HS-27A (cell line): ENCODE measurements at regions not wholly inside any gene's neighbourhood (a gene's known extent, or its start where the extent isn't known, plus 50 kb on each side); places are given as distances from the start of the nearest gene placed in this dataset.
A peak's percentile ranks its signal among the peaks of the same experiment; 100 is the strongest.
"Not testable (repeated sequence)": the region's sequence is repeated elsewhere in the genome, so short reads cannot be mapped to it uniquely, and the experiment has no call there.

Experiments
- DNase-seq: peaks from one replicate; pipeline ENCODE4 v3.0.0-alpha.2; 2012; ENCODE audit warnings: low read depth, missing footprints

DNA sequence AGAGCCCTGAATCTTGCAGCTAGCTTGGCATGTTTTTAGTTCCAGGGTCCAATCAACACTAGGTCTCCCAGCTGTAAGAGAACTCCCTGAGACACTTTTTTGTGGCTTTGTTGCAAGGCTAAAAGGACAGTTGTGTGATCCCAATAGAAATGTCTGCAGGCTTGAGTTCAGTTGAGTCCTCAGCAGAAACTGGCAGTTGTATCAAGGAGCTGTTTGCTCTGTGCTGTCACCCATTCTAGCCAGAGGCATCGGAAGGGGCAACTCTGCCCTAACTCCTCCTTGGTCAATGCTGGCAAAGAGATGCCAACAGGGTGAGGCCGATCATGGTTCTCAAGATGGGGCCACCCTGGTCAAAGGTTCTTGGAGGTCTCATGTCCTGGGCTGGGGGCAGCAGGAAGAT lies 224.1 kb downstream of the BUB3 start:
- no peak for DNase-seq

DNA sequence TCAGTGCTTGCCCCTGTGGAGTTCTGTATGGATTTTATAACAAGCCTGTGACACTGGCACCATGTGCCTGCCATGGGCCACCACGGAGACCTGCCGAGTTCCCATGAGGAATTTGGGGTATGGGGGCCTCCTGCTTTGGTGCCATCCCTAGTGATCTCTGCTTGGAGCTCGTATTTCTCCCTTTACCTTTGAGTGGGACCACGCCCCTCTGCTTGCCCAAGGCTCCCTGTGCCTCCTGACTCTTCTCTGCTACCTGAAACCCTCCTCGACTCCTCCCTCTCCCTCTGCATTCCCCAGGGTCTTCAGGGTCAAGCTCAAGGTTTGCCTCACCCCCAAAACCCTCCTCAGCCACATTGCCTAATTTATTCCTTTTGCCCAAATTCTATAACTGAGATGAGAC lies 225.0 kb downstream of the BUB3 start:
- no peak for DNase-seq

DNA sequence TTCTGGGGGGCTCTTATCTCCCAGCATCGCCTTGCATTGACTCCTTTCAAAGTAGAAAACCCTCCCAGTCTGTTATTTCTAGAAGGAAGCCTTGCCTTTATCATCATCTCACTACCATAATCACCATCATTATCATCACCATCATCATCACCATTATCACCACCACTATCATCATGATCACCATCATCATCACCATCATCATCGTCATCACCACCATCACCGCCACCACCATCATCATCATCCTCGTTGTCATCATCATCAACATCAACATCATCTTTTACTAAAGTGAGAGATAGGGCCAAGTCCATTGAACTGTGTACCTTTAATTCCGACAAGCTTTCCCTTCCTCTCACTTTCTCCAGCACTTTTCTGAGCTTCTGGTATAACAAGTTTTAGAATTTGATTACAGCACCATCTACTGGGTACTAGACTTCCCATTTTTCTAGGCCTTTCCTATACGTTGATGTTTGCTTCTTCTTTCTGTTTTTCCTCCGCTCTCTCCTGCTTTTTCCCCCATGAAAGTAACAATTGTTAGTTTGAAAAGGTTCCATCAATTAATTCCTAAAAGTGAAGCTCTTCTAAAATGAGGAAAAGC lies 226.4 kb downstream of the BUB3 start:
- DNase-seq: no peak

DNA sequence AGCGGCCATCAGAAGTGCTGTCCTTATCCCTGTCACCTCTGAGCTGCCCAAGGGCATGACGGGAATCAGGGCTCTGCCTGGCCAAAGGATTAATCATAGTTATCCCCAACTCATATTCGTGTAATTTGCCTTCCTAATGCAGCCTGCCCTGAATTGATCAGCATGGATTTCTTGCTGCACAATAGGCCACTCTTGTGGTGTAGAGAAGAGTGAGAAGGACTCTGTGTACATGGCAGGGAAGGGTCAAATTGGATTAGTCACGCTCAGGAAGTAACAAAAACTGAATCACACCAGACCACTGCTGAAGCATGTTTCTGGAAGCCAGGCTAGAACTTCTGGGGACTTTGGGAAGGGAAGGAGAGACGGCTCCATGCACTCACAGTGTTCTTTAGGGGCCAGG lies 227.0 kb downstream of the BUB3 start:
- peak; percentile 5 for DNase-seq

DNA sequence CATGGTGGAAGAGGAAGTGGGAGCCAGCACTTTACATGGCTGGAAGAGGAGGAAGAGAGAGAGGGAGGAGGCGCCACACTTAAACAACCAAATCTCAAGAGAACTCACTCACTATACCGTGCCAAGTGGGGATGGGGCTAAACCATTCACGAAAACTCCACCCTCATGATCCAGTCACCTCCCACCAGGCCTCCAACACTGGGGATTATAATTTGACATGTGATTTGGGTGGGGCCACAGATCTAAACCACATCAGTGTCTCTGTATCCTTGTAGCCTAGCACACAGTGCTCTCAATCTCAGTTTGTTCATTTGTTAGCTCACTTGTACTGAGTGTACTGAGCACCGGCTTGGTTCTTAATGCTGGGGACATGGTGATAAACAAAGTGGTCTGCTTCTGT lies 228.3 kb downstream of the BUB3 start:
- DNase-seq: no peak

DNA sequence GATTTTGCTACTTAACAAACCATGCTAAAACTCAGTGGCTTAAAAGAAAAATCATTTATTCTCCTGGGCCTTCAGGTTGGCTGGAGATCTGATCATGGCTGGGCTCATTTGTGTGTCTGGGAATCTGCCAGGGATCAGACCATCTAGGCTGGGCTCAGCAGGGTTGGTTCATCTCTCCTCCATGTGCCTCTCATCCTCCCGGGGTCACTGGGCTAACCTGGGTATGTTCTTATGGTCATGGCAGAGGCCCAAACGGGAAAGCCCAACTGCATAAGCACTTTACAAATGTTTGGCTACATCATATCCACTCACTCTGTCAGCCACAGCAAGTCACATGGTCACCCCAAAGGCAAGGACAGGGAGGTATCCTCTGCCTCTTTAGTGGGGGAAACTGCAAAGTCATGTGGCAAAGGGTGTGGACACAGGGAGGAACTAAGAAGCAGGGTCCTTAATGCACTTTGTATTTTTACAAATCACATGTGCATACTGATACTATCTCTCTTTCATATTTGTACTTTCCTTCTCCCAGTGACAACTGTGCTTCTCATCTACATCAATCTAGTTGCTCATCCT lies 231.4 kb downstream of the BUB3 start:
- DNase-seq: no peak

DNA sequence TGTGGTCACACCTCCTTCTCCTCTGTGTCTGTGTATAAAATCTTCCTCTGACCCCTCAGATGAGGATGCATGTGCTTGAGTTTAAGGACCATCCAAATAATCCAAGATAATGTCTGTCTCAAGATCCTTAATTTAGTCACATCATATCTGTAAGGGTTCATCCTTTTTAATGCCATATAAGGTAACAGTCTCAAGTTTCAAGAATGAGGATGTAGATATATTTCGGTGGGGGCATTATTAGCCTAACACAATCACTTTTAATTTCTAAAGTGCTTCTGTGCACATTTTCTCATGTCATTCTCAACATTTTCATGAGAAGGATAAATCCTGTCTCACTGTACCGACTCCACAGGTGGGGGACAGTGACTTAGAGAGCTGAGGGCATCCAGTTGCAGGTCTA lies 235.3 kb downstream of the BUB3 start:
- DNase-seq: no peak

DNA sequence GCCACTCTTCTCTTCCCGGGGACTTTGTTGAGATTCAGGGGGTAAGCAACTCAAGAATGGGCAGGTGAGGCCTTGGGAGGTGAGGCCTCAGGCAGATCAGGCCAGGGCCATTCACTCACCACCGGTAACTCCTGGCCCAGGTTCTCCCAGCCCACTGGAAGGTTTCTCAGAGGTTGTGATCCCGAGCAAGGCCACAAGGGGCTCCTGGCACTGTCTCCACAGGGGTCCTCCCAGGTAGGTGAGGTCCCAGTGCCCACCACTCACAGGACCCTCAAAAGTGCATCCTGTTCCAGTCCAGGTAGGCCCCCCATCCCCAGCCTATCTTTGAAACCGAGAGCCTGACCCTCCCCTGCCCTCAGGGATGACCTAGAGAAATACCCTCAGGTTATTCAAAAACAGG lies 236.1 kb downstream of the BUB3 start:
- DNase-seq: no peak

DNA sequence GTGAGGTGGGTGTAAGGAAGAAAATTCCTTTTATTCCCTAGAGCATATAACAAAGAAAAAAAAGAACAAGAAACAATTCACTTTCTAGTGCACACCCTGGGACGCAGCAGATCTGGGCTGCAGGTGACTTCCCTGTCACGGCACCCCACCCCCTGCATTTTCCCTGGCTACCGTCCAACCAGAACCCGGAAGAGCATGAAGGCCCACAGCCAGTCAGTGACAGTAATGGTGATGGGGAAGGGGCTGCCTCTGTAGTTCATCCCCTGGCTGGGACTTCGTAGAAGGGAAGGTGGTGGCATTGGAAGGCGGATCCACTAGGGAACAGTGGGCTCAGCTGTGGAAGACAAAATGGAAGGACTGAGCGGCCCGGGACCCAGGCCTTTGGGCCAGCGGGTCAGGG lies 236.7 kb downstream of the BUB3 start:
- DNase-seq: no peak

DNA sequence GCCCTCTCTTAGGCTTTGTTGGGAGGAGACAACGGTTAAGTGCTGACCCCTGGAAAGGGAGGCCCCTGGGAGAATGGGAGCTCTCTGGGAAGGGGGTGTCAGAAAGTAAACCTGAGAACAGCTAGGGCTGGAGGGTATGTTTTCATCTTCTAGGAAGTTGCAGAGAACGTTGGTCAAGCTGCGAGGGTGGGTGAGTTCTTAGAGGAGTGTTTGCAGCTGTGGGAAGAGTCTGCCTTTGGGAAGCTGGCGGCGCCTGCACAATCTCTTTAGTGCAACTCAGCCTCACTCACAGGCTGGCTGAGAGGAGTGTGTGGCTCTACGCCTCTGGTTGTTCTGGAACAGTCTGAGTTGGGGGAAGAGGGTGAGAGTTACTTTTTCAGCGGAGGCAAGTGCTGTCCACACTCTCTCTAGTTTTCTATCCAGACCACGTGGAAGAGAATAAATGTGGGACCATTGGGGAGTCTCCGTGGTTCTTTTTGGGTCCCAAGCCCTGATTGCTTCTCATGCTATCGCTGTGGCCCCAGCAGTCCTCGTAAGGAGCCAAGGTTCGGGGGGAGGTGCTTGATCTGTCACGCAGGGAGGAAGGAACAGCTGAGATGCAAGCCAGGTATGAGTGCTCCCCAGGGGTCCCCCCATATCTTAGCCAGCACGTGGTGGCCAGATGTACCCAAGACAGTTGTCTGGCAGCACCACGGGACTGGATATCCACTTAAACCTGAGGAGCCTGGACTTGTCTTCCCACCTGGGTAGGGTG lies 237.2 kb downstream of the BUB3 start:
- no peak for DNase-seq

DNA sequence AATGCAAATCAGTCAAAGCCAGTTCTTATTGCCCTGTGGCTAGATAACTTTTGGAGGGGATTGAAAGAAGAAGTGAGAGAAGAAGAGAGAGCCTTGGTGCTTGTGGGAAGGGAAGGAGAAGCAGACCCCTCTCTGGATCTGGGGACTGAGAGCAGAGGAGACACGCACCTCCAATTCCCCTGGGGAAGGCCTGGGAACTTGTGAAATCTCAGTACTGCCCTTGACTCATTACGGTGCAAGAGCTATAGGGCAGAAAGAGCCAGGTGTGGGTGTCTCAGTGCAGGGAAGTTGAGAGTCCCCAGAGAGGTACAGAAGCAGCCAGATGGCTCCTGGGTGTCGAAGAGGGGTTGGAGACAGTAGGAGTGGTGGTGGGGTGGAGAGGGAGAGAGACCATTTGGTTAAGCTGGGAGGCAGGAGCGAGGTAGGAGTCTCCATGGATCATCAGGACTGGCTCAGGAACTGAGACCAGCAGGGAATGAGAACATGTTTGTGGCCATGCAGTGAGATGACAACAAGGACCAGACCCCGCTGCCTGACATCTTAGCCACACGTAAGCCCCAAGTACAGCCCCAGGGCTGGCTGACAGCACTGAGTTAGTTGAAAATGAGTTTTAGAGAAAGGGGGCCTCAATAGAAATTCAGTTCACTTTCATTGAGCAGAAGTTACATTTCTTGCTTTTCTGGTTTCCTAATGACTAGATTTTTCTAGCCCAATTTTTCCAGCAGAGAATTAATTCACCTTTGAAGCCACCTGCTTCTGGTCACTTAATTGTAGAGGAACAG lies 238.2 kb downstream of the BUB3 start:
- no peak for DNase-seq

DNA sequence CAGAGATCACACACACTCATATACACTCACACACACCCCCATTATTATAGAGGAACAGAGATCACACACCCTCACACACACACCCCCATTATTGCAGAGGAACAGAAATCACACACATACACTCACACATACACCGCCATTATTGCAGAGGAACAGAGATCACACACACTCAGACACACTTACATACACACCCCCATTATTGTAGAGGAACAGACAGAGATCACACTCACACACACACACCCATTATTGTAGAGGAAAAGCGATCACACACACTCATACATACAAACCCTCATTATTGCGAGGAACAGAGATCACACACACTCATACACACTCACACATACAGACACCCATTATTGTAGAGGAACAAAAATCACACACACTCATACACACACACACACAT lies 239.0 kb downstream of the BUB3 start:
- DNase-seq: no peak

DNA sequence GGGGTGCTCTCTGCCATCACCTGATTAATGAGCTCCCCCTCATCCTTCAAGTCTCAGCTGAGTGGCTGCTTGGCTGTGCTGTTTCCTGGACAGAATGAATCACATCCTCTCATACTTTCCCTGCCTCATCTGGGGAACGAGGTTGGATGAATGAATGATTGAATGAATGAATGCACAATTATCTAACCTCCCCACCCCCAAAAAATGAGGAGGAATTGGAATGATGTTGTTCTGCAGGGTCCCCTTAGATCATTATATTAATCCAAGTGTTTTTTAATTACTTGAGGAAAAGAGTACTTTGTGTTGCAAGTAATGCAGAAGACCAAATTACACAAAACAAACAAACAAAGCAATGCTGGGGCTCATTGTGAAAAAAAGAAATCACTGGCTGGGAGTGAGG lies 240.2 kb downstream of the BUB3 start:
- DNase-seq: no peak

DNA sequence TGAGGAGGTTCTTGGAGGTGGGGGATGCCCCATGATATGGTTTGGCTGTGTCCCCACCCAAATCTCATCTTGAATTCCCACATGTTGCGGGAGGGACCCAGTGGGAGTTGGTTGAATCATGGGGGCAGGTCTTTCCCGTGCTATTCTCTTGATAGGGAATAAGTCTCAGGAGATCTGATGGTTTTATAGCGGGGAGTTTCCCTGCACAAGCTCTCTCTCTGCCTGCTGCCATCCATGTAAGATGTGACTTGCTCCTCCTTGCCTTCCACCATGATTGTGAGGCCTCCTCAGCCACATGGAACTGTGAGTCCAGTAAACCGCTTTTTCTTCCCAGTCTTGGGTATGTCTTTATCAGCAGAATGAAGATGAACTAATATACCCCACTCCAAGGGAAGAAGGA lies 241.0 kb downstream of the BUB3 start:
- DNase-seq: not testable (repeated sequence)

DNA sequence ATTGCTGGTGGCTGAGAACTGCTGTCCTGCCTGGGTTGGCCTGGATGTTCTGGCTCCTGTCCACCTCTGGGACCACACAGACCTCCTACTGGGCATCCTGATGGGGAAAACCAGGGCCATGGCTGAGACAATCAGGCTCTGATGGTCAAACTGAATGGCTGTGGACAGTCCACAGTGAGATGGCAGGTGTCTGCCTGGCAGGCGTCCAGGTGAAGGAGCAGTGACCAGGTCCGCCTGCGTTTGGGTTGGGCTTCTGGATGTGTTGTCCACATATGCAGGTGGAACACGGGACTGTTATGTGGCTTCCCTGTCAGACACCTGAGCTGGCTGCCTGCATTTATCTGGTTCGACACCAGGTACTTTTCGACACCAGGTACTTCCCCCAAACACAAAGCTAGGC lies 241.7 kb downstream of the BUB3 start:
- DNase-seq: no peak

DNA sequence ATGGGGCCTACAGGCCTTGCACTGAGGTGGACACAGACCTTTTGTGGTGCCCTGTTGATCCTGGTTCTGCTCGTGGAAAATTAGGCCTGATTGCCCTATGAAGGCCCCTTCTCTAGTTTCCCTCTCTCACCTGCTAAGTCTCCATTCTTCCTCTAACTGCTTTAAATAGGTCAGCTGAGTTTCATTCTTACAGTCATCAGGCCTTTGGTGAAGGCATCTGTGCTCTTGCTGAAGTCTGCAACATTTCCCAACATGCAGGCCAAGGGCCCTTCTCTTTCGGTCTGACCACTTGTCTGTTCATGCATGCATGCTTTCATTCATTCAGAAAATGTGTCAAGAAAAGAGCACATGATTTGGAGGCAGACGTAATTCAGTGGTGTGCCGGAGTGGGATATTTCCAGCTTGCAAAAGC lies 244.0 kb downstream of the BUB3 start:
- no peak for DNase-seq

DNA sequence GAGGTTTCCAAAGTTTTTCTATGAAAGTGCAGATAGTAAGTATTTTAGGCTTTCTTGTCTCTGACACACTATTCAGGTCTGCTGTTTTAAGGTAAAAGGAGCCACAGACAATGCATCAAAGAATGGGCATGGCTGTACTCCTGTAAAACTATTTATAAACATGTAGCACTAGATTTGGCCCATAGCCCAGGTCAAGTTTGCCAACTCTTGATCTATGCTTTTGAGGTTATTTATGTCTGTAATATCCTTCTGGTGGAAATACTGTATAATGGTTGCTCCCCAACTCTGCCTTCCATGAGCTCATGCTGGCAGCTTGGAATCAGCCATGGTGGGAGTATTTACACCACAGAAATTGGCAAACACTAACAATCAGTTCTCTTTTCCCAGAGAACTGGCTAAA lies 244.6 kb downstream of the BUB3 start:
- DNase-seq: no peak

DNA sequence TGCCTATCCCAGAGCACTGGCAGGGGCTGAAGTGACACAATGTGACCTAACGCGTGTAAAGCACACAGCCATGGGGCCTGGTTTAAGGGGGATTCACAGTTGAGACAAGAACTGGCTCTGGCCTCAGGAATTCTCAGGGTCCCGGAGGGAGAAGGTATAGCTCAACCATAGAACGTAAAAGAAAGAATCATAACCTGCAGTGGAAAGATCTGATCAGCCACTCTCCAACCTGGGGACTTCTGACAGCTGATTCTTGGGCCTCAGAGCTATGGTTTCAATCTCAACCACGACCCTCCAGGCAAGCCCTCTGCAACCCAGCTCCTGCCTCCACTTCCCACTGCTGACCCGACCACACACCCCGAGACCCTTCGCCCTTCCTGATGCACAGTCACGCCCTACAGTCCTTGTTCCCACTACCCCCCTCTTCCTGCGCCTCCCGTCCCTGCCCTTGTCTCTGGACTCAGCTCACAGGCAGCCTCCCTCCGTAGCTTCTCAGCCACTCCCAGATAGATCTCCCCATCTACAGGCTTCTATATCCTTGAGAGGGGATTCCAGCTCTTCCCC lies 245.2 kb downstream of the BUB3 start:
- DNase-seq: no peak

DNA sequence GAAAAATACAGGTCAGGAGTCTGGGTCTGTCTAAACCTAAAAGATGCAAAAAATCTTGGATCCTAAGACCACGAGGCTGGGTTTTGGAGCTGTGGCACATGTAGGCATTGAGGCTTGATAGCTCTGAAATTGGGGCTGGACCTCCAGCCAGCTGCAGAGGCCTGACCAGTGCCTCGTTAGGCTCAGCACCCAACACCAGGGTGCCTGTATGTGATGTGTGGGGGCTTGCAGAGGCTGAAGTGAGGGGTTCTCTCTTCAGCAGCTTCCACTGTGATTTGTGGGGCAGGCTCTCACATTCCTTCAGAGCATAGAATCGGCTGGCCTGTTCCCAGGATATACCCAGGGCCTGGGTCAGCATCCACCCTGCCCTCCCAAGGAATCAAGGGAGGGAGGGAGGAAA lies 247.8 kb downstream of the BUB3 start:
- no peak for DNase-seq

DNA sequence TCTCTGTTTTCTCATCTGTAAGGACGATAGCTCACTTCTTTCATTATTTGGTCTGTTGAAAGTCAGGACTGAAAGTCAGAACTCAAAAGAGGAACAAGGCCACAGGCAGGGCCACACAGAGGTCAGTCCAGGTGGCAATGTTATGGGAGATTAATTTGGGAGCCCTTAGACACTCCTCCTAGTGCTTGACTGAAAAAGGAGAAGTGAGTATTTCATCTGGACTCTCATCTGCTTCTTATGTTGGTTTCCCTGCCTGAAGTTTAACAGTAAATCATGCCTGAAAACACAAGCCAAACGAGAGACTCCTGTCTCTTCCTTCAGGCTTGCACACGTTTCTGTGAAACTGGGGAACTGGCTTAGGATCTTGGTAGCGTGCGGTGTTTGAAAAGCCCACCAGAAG lies 248.5 kb downstream of the BUB3 start:
- DNase-seq: no peak

DNA sequence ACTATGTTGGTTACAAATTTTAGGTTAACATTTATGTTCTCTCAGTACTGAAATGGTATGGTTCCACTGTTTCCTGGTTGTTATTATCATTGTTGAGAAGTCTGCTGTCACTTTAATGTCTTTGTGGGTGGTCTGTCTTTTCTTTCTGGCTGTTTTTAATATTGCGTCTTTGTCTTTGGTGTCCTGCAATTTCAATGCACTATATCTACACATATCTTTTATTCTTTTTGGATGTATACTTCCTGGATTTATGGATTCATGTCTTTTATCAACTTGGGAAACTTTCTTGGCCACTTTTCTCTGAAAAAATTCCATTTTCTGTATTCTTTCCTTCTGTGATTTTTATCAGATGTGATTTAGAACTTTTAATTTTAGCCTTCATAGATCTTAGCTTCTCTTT lies 250.2 kb downstream of the BUB3 start:
- DNase-seq: no peak

DNA sequence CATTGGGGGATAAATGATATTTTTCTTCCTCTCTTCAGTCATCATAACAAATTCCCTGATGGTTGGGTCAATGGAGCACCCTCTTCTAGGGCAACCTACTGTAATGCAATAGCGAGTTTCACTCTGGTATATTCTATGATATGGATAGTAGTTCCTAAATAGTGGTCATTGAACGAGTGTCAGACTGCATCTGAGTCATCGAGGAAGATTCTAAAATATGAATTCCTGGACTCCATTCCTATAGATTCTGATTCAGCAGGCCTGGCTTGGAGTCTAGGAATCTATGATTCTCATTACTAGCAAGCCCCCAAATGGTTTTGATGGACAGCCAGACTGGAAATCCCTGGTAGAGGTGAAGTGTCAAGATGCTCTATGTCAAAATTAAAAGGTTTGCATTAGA lies 254.5 kb downstream of the BUB3 start:
- peak; percentile 7 for DNase-seq

DNA sequence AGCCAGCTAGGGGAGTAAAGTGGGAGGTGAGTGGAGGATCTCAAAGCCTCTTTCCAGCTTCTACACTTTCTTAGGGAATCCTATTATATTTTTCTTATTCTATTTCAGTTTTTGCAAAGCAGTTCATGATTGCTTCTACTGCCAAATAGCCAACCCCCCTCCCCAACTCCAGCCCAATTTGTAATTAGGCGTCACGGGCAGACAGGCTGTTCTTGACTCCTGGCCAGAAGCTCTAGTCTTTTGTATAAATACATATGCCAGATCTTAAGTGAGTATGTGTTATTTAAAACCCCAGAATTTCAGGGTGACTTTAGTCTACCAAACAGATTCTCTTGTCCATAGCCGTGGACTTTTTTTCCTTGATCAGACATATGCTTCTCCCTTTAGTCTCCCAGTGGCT lies 255.2 kb downstream of the BUB3 start:
- DNase-seq: no peak
